K562 (cell line): ENCODE measurements at regions not wholly inside any gene's neighbourhood (a gene's known extent, or its start where the extent isn't known, plus 50 kb on each side); places are given as distances from the start of the nearest gene placed in this dataset.

Experiments used
- ATAC-seq: fragments of 200-7000 bp; cut with Tn5 transposase; 3 replicates; pipeline ENCODE4 v1.9.1; 2020; ENCODE audit warnings: moderate library complexity
- BruUV-seq: library from RNA; stranded (reverse); fragments of 400-500 nt; replicated peaks from 2 replicates; lab custom pipeline; 2021; lab: Mats Ljungman, UMichigan
- CTCF ChIA-PET: fragments of 300-600 bp; formaldehyde crosslinking; extraction: SDS; loops from one replicate; lab custom pipeline; 2021; ENCODE audit warnings: low intra/inter-chr PET ratio; lab: Yijun Ruan, JAX
- POLR2A ChIA-PET: fragments of 300-600, 350-650 bp; sonication (Branson Sonifier 250); formaldehyde crosslinking; extraction: SDS; loops from one replicate; lab custom pipeline; 2021; ENCODE audit warnings: antibody characterized with exemption, inconsistent platforms; lab: Yijun Ruan, JAX
- DNase-seq, 4 experiments: peaks; one replicate each; pipeline versions ENCODE4 v3.0.0 to v3.0.0-alpha.2; 2011 to 2018; ENCODE audit warnings: low spot score in 3 of 4, mixed read lengths in 3 of 4; ENCODE audit errors: extremely low read depth in 1 of 4
- FAIRE-seq: peaks from 2 replicates; lab custom pipeline; 2011; peaks lifted over from hg19 to GRCh38; lab: Jason Lieb, UNC
- H2AFZ ChIP-seq: 2 replicates; pipeline ENCODE4 v1.6.0; 2011; ENCODE audit warnings: low read depth, low read length, control low read depth, inconsistent platforms
- H3K27ac ChIP-seq: fragments of 200-600 bp; 3 replicates; pipeline ENCODE4 v1.8.0; 2011; ENCODE audit warnings: low read depth, mild to moderate bottlenecking, control low read depth, inconsistent platforms, low read length, moderate library complexity, mixed read lengths; ENCODE audit errors: extremely low read depth
- H3K27me3 ChIP-seq, 2 experiments: fragments of 300-600 bp in 1 of 2; 2 replicates in 1 of 2; 3 replicates in 1 of 2; pipeline versions ENCODE4 v1.6.0 to v1.8.0; 2011; ENCODE audit warnings: inconsistent platforms in 2 of 2, low read length in 2 of 2, mild to moderate bottlenecking in 1 of 2, mixed read lengths in 1 of 2, moderate library complexity in 1 of 2; ENCODE audit not compliant: control insufficient read depth in 2 of 2, insufficient read depth in 2 of 2
- H3K36me3 ChIP-seq: fragments of 300-600 bp; 3 replicates; pipeline ENCODE4 v1.8.0; 2011; ENCODE audit warnings: mild to moderate bottlenecking, low read length, inconsistent platforms; ENCODE audit not compliant: control insufficient read depth, insufficient read depth
- H3K4me1 ChIP-seq, 2 experiments: fragments of 200-600 bp in 1 of 2; replicated peaks in 1 of 2; 2 replicates in 1 of 2; 3 replicates in 1 of 2; pipeline versions ENCODE4 v1.5.1 to v1.8.0; 2011; ENCODE audit warnings: inconsistent platforms in 2 of 2, low read length in 2 of 2, mild to moderate bottlenecking in 1 of 2, mixed read lengths in 1 of 2, moderate library complexity in 1 of 2; ENCODE audit not compliant: control insufficient read depth in 2 of 2, insufficient read depth in 2 of 2
- H3K4me2 ChIP-seq: 2 replicates; pipeline ENCODE4 v1.6.1; 2011; ENCODE audit warnings: low read length, control low read depth, inconsistent platforms, mixed read lengths; ENCODE audit not compliant: insufficient read depth
- H3K4me3 ChIP-seq: fragments of 200-600 bp; sonication (generic), shearing (Covaris generic); 2 replicates; pipeline ENCODE4 v1.5.1; 2016; ENCODE audit warnings: control low read depth, inconsistent platforms
- H3K79me2 ChIP-seq: fragments of 200-600 bp; 3 replicates; pipeline ENCODE4 v1.8.0; 2011; ENCODE audit warnings: low read length, inconsistent platforms; ENCODE audit not compliant: control insufficient read depth, insufficient read depth
- H3K9ac ChIP-seq, 2 experiments: 2 replicates each; pipeline versions ENCODE4 v1.6.0 to v1.6.1; 2011; ENCODE audit warnings: low read depth in 2 of 2, low read length in 2 of 2, control low read depth in 1 of 2, inconsistent platforms in 1 of 2, mild to moderate bottlenecking in 1 of 2, mixed read lengths in 1 of 2; ENCODE audit not compliant: insufficient read depth in 1 of 2
- H3K9me1 ChIP-seq: one replicate; pipeline ENCODE4 v1.6.0; 2011; ENCODE audit warnings: inconsistent platforms, mild to moderate bottlenecking, low read length, moderate library complexity; ENCODE audit not compliant: control insufficient read depth, insufficient read depth
- H3K9me3 ChIP-seq: replicated peaks from 2 replicates; pipeline ENCODE4 v1.5.1; 2011; ENCODE audit warnings: low read depth, low read length, inconsistent platforms; ENCODE audit not compliant: control insufficient read depth, insufficient read depth
- H4K20me1 ChIP-seq: replicated peaks from 2 replicates; pipeline ENCODE4 v1.6.1; 2011; ENCODE audit warnings: low read length, inconsistent platforms, mixed read lengths; ENCODE audit not compliant: control insufficient read depth, insufficient read depth
- BMI1 ChIP-seq: fragments of 150-350 bp; IDR thresholded peaks from 2 replicates; pipeline ENCODE4 v1.6.1; 2014; ENCODE audit warnings: low read length
- C11orf30 ChIP-seq: fragments of 450-650 bp; IDR thresholded peaks from 2 replicates; pipeline ENCODE4 v1.6.1; 2016; ENCODE audit warnings: low read depth, mild to moderate bottlenecking
- FOSL1 ChIP-seq: fragments of 200-800 bp; sonication (Bioruptor generic); conservative IDR thresholded peaks from 2 replicates; pipeline ENCODE4 v1.6.1; 2016; ENCODE audit warnings: missing genetic modification characterization, missing compliant biosample characterization
- MECOM ChIP-seq: fragments of 250-450 bp; sonication (Bioruptor Pico); IDR thresholded peaks from 2 replicates; pipeline ENCODE4 v1.8.0; 2022; ENCODE audit warnings: inconsistent platforms
- SMARCC2 ChIP-seq: fragments of 450-650 bp; IDR thresholded peaks from 2 replicates; pipeline ENCODE4 v1.6.1; 2017; ENCODE audit warnings: antibody characterized with exemption, moderate library complexity, mild to moderate bottlenecking, low read depth
- SREBF2 ChIP-seq: sonication (generic); formaldehyde crosslinking; IDR thresholded peaks from 2 replicates; pipeline ENCODE4 v1.4.0; 2020; ENCODE audit warnings: mild to moderate bottlenecking, missing genetic modification reagents
- ZKSCAN8 ChIP-seq: fragments of 200-800 bp; sonication (Bioruptor generic); IDR thresholded peaks from 2 replicates; pipeline ENCODE4 v1.6.1; 2016; ENCODE audit warnings: missing genetic modification characterization, missing compliant biosample characterization
- ZNF24 ChIP-seq: fragments of 450-650 bp; IDR thresholded peaks from 2 replicates; pipeline ENCODE4 v1.6.1; 2016
- ZNF3 ChIP-seq: fragments of 250-450 bp; sonication (Bioruptor Pico); IDR thresholded peaks from 2 replicates; pipeline ENCODE4 v1.5.0; 2021; ENCODE audit warnings: mild to moderate bottlenecking, moderate library complexity
- ZNF316 ChIP-seq: fragments of 450-650 bp; IDR thresholded peaks from 2 replicates; pipeline ENCODE4 v1.6.1; 2016
- WGBS: fragments of 100-300 bp; shearing (Covaris generic); methylation state at CpG from one replicate; pipeline ENCODE4 v1.1.6; 2016; ENCODE audit warnings: low coverage, mixed read lengths; ENCODE audit not compliant: insufficient coverage; ENCODE audit errors: missing lambda C conversion rate; 5-methylcytosine and 5-hydroxymethylcytosine counted together
- in situ Hi-C: fragments of 300-500 bp; cut with MboI; formaldehyde crosslinking; loops from 4 replicates; pipeline ENCODE4 v1.15.0; 2018; ENCODE audit warnings: inconsistent platforms, mixed read lengths
- intact Hi-C: fragments of 100-400 bp; cut with micrococcal nuclease; formaldehyde crosslinking; loops from 2 replicates; pipeline ENCODE4 v1.14.2; 2022
- TF ChIP-seq, protein P1 (sequence below): IDR thresholded peaks from 2 replicates; pipeline ENCODE4 v1.6.1; 2011; ENCODE audit warnings: borderline replicate concordance, low read depth, mild to moderate bottlenecking, moderate library complexity, low read length; ENCODE audit not compliant: insufficient read depth, poor library complexity, severe bottlenecking
- TF ChIP-seq, protein P2 (sequence below): fragments of 450-650 bp; IDR thresholded peaks from 2 replicates; pipeline ENCODE4 v1.6.1; 2016; ENCODE audit warnings: missing biosample characterization, missing genetic modification characterization
- TF ChIP-seq, protein P3 (sequence below), 2 experiments: fragments of 450-650 bp in 1 of 2; sonication (generic) in 1 of 2; formaldehyde crosslinking in 1 of 2; IDR thresholded peaks in 1 of 2; conservative IDR thresholded peaks in 1 of 2; 2 replicates each; pipeline versions ENCODE4 v1.6.1 to v1.8.1; 2016 to 2023; ENCODE audit warnings: mild to moderate bottlenecking in 2 of 2, moderate library complexity in 2 of 2, inconsistent platforms in 1 of 2, missing genetic modification reagents in 1 of 2
- TF ChIP-seq, protein P4 (sequence below): sonication (generic); formaldehyde crosslinking; IDR thresholded peaks from 2 replicates; pipeline ENCODE4 v1.8.0; 2023; ENCODE audit warnings: mild to moderate bottlenecking, missing genetic modification reagents

DNA sequence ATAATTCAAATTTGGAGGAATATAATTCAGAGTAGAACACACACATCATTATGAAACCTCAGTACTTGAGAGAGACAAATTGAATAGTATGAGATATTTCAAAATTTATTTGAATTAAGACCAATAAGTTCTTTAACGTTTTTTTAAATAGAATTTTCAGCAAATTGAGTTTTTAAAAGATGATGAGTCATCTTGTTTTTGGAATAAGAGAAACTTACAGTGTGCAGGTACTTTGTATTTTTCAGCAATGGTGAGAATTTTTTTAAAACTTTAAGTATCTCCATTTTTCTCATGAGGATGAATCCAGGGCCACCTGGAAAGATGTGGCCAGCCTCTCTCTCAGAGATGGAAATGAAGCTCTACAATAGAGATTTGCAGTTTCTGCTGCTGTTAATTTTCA, 1015.0 kb upstream of the TENM4 start (continued):
- TF ChIP-seq, protein P1, sequence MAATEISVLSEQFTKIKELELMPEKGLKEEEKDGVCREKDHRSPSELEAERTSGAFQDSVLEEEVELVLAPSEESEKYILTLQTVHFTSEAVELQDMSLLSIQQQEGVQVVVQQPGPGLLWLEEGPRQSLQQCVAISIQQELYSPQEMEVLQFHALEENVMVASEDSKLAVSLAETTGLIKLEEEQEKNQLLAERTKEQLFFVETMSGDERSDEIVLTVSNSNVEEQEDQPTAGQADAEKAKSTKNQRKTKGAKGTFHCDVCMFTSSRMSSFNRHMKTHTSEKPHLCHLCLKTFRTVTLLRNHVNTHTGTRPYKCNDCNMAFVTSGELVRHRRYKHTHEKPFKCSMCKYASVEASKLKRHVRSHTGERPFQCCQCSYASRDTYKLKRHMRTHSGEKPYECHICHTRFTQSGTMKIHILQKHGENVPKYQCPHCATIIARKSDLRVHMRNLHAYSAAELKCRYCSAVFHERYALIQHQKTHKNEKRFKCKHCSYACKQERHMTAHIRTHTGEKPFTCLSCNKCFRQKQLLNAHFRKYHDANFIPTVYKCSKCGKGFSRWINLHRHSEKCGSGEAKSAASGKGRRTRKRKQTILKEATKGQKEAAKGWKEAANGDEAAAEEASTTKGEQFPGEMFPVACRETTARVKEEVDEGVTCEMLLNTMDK: no peak
- peak; percentile 7; the same call in 1 of the 2 replicates for TF ChIP-seq C11orf30
- TF ChIP-seq BMI1: no peak
- TF ChIP-seq, protein P2, sequence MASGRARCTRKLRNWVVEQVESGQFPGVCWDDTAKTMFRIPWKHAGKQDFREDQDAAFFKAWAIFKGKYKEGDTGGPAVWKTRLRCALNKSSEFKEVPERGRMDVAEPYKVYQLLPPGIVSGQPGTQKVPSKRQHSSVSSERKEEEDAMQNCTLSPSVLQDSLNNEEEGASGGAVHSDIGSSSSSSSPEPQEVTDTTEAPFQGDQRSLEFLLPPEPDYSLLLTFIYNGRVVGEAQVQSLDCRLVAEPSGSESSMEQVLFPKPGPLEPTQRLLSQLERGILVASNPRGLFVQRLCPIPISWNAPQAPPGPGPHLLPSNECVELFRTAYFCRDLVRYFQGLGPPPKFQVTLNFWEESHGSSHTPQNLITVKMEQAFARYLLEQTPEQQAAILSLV (tag): no peak
- no peak for TF ChIP-seq ZKSCAN8 (CRISPR knock-in tag)
- no peak for TF ChIP-seq FOSL1 (tag)
- TF ChIP-seq SMARCC2: no peak
- peak; percentile 48; the same call in 1 of the 2 replicates for TF ChIP-seq ZNF316
- TF ChIP-seq ZNF24: no peak

DNA sequence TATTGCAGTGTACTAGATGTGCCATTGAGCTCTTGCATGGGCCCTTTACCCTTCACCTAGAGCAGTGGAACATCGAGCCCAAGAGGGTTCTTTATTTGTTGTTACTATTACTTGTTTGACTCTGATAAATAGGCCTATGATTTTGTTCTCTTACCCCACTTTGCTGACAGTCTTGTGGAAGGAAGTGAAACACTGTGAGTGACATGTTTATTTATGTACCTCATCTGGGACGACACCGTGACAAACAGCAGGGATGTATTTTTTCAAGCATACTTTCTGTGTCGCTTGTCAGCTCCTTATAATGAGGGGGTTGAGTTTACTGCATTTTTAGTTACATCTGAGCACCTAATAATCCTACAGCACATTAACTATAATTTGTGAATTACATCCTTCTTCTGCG, 1010.3 kb upstream of the TENM4 start:
- no peak overlapping the region for H3K27ac ChIP-seq
- intact Hi-C loops (no loop called here), in situ Hi-C loops (no loop called here)
- ATAC-seq (no peak), DNase-seq (no peak), FAIRE-seq (no peak)
- H3K36me3 ChIP-seq: no peaks in the 10 kb centered on the region
- H4K20me1 ChIP-seq: no peaks in the 10 kb centered on the region
- no peaks in the 10 kb centered on the region for H3K4me1 ChIP-seq
- no peak overlapping the region for H3K4me3 ChIP-seq
- H3K9ac ChIP-seq: no peak overlapping the region
- H3K4me2 ChIP-seq: no peak overlapping the region
- ChIA-PET POLR2A (no interaction called here), CTCF (no interaction called here)
- no peak overlapping the region for H2AFZ ChIP-seq
- no peaks in the 10 kb centered on the region for H3K79me2 ChIP-seq
- no peaks in the 10 kb centered on the region for H3K27me3 ChIP-seq
- H3K9me1 ChIP-seq: no peaks in the 10 kb centered on the region
- WGBS: 1% methylated on average over 5 of the region's 5 CpGs
- BruUV-seq: no TSS peak
- H3K9me3 ChIP-seq: no peaks in the 10 kb centered on the region
- TF ChIP-seq, protein P3, sequence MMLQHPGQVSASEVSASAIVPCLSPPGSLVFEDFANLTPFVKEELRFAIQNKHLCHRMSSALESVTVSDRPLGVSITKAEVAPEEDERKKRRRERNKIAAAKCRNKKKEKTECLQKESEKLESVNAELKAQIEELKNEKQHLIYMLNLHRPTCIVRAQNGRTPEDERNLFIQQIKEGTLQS (IDR thresholded peaks at IDR 0.05): no peak
- TF ChIP-seq, protein P3 (CRISPR knock-in tag; conservative IDR thresholded peaks at IDR 0.05): no peak
- TF ChIP-seq, protein P4, sequence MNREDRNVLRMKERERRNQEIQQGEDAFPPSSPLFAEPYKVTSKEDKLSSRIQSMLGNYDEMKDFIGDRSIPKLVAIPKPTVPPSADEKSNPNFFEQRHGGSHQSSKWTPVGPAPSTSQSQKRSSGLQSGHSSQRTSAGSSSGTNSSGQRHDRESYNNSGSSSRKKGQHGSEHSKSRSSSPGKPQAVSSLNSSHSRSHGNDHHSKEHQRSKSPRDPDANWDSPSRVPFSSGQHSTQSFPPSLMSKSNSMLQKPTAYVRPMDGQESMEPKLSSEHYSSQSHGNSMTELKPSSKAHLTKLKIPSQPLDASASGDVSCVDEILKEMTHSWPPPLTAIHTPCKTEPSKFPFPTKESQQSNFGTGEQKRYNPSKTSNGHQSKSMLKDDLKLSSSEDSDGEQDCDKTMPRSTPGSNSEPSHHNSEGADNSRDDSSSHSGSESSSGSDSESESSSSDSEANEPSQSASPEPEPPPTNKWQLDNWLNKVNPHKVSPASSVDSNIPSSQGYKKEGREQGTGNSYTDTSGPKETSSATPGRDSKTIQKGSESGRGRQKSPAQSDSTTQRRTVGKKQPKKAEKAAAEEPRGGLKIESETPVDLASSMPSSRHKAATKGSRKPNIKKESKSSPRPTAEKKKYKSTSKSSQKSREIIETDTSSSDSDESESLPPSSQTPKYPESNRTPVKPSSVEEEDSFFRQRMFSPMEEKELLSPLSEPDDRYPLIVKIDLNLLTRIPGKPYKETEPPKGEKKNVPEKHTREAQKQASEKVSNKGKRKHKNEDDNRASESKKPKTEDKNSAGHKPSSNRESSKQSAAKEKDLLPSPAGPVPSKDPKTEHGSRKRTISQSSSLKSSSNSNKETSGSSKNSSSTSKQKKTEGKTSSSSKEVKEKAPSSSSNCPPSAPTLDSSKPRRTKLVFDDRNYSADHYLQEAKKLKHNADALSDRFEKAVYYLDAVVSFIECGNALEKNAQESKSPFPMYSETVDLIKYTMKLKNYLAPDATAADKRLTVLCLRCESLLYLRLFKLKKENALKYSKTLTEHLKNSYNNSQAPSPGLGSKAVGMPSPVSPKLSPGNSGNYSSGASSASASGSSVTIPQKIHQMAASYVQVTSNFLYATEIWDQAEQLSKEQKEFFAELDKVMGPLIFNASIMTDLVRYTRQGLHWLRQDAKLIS (CRISPR knock-in tag): no peak
- TF ChIP-seq ZNF3 (CRISPR knock-in tag) (no peak), MECOM (no peak), SREBF2 (no peak)
